HG03521 (cell line): ENCODE measurements at regions not wholly inside any gene's neighbourhood (a gene's known extent, or its start where the extent isn't known, plus 50 kb on each side); places are given as distances from the start of the nearest gene placed in this dataset.

ENCODE experiments used
- ATAC-seq: cut with Tn5 transposase; IDR thresholded peaks from one replicate; pipeline ENCODE4 v1.9.1; 2021; ENCODE audit warnings: mild to moderate bottlenecking, moderate library complexity; ENCODE audit not compliant: unreplicated experiment

DNA sequence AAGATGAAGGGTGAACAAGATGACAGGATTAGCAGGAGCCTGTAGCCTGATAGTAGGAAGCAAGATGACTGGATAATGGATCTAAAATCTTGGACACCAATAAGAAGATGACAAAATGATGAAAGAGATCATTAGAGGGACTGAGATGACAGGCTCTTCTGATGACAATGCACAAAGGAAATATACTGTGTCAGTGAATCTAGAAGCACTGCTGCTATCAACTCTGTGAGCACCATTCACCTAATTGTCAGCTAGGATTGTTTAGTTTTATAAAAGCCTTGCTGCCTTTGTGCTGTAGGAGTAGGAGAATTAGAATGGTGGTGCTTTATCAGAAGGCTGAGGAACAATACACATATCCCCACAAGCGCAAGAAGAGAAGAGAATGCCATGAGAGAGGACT is 1127.8 kb downstream of the DTWD2 start:
- no peak for ATAC-seq

DNA sequence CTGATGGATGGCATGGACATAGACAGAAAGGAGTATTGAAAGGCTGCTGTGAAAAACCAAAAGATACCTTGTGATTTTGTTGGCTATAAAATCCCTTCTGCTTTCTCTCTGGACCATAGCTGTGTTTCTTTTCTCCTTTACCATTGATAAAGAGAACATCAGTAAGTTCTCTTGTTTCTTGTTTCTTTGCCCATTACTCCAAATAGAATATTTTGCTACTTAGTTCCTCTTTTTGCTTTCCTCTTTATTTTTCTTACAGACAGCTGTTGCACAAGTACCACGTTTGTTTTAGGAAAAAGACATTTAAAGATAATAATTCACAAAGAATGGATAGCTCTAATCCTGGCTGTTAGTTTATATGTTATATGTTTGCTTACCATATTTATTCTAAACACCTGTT is 1129.2 kb downstream of the DTWD2 start:
- no peak for ATAC-seq

DNA sequence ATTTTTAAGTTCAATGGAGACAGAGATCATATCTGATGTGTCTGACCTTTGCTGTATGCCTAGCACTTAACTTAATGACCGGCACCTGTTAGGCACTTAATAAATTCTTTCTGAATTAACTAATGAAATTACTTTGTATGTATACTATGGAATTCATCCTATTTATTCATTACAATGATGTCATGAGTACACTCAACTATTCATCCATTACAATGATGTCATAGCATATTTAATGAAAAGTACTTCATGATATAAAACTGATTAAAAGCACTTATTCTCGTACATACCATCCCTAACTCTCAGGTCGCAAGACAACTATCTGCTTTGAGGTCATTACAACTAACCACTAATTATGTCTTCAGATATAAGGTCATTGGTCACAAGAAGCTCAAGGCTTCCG is 1131.6 kb downstream of the DTWD2 start:
- ATAC-seq: no peak

DNA sequence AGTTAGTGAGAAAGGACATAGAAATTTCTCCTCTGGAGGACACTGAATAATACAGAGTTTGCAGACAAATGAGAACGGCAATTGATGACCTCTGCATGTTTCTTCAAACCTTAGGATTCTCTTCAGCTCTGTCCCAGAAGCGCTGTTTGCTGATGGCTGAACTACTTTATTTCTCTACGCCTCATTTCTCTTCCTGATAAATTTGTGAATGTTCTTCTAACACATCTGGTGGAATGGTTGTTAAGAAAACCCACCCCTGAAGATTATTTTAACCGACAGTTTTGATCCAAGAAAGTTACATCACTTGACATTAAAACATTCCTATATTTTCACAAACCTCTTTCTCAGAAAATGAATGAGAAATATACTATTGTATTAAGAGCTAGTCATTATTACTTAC is 1150.6 kb downstream of the DTWD2 start:
- no peak for ATAC-seq

DNA sequence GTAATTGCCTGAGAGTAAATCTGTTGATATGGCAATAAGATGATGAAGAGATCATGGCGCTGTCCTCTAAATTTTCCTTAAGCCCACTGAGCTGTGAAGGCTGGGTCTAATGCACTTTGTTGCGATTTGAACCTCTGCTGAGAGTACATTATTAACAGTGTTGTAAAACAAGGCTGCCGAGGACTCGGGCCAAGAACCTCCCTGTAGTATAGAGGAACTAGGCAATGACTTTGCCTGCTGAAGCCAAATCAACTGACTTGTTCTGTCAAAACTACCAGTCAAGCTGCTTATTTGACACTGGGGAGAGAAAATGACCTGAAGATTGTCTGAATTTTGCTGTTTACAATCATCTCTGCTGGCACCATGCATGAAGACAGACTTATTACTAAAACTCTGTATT is 1154.7 kb downstream of the DTWD2 start:
- ATAC-seq: no peak

DNA sequence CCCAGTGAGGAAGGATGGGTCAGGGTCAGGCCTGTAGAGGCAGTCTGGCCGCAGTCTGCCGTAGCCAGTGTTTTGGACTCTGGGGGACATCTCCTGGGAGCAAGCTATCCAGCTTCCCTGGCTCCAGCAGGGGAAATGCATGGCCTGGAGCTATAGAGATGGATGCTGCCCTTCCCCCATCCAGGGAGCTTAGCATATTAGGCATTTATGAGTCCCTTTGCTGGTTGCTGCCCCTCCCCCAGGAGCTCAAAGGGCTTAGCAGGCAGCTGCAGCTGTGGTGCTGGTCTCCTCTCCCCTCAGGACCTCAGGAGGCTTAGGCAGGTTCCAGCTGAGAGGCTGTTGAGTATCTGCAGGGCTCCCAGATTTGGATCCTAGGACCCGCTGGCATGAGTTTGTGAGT is 1158.7 kb downstream of the DTWD2 start:
- ATAC-seq: no peak

DNA sequence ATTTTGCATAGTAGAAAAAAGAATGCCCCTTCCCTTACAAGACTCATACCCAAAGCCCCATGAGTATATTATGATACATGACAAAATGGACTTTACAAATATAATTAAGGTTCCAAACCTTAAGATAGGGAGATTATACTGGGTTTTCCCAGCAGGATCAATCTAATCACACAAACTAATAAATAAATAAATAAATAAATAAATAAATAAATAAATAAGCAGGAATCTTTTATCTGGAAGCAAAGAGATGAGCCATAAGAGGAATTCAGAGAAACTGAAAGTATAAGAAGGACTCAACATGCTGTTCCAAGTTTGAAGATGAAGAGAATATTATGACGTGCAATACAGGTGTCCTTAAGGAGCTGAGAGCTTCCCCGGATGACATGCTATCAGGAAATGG is 1174.5 kb downstream of the DTWD2 start:
- ATAC-seq: no peak

DNA sequence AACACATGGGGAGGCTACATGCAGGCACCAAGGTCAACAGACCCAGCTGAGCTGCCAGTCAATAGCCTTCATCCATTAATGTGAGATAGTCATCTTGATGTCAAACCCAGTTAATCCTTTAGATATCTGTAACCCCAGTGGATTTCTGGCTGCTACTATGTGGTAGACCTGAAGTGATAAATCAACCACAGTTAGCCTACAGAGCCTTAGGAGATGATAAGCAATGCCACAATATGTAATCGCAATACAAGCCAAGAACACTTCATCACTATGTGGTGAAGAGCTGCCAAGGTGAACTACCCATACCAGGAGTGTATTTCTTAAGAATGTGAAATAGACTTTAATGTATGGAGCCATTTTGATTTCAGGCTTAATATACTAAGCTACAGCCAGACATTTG is 1175.5 kb downstream of the DTWD2 start:
- no peak for ATAC-seq

DNA sequence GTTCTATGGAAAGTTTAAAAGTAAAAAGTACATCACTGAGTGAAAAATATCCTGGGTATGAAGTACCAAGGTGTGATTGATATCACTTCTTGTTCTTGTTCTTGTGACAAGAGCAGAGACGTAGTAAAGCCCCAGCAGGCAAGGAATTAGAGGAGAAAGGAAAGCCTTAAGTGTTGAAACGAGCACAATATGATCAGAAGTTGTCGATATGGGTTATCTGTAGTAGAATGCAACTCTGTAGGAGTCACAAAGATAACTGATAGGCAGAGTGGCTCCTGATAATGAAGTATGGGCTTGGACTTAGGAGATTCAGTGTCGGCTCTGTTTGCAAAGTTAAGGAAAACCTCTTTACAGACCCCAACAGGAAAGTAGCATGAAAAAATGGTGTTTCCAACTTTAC is 1179.1 kb downstream of the DTWD2 start:
- no peak for ATAC-seq

DNA sequence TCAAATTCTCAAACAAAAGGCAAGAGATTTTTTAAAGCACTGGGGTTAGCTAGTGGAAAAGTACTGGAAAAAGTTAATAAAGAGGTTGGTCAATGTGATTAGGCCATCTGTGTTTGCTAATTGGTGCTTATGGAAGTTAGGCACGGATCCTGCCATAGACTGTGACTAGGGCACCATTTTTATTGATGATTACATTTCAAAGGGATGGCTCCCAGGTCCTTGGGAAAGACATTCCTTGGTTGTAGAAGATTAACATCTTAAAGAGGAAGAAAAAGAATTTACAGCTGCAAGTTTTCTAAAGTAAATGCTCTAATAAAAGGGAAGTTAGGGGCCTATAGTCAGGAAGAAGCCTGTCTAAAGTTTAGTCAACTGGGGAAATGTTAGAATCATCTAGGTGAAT is 1183.3 kb downstream of the DTWD2 start:
- ATAC-seq: no peak

DNA sequence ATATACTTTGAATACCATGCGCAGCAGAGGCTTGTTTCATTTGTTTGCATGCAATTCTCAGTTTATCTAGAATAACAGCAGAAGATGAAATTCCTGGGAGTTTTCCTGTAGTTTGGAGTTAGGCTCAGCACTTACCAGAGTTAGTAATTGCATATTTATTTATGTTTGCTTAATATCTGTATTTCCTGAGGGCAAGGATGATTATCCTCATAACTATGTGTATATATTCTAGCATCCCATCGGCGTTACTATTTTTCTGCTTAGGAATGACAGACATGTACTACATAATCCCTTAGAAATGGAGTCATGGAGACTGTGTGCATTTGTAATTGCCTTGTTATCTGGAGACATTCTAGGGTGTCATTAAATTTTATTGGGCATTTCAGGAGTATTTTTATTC is 1184.8 kb downstream of the DTWD2 start:
- no peak for ATAC-seq

DNA sequence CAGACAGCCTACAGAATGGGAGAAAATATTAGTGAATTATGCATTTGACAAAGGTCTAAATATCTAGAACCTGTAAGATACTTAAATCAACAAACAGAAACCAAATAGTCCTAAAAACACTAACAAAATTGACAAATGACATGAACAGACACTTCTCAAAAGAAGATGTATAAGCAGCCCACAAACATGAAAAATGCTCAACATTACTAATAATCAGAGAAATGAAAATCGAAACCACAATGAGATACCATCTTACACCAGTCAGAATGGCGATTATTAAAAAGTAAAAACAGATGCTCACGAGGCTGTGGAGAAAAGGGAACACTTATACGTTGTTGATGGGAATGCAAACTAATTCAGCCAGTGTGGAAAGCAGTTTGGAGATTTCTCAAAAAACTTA is 1186.8 kb downstream of the DTWD2 start:
- ATAC-seq: no peak

DNA sequence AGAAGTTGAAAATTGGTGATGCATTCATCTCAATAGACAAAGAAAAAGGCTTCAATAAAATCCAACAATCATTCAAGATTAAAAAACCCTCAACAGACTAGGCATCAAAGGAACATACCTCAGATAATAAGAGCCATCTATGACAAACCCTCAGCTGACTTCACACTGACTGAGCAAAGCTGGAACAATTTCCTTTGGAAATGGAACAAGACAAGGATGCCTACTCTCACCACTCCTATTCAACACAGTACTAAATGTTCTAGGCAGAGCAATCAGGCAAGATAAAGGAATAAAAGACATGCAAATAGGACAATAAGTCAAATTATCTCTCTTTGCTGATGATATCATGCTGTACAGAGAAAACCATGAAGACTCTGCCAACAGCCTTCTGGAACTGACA is 1188.1 kb downstream of the DTWD2 start:
- ATAC-seq: no peak

DNA sequence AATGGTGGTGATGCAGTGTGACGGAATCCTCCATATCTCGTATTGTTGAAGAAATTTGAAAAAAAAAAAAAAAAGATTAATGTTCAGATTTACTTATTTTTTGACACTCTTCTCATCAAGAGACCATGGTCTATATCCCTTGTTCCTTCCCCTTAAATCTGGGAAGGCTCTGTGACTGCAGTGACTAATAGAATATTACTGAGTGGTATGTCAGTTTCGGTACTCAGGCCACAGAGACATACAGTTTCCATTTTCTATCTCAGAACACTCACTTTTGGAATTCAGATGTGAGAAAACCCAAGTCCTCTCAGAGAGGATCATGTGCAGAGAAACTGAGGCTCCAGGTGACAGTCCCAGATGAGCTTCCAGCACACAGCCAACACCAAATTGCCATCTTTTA is 1193.5 kb downstream of the DTWD2 start:
- no peak for ATAC-seq

DNA sequence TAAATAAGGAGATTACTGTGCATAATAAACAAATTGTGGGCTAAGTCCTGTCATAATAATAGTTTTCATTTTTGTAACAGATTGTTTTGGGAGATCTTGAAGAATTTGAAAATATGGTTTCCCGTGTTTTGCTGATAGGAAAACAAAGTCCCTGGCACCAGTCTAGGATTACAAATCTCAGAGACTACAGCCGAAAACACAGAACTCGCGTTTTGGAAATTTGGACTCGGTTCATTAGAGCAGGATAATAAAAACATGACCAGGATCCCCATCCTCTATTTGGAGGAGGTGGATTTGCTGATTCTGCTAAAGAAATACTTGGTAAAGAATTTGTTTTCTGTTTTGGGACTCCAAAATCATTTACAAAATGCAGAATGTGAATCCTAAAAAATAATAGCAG is 1194.4 kb downstream of the DTWD2 start:
- ATAC-seq: no peak

DNA sequence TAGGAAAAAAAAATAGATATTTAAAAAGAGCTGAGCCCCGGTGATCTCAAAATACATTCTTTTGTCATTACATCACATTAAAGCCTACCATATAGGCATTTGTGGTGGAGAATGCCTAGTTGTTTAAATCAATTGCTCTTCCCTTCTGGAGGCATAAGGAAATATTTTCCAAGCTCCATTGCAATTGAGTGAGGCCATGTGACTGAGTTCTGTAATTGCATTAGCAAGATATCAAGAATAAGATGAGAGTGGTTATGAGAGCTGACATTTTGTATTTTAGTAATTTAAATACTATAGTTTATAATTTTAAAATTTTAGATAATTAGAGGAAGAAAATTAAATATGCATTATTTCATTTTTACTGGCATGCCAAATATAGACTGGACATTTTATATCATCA is 1195.9 kb downstream of the DTWD2 start:
- ATAC-seq: no peak

DNA sequence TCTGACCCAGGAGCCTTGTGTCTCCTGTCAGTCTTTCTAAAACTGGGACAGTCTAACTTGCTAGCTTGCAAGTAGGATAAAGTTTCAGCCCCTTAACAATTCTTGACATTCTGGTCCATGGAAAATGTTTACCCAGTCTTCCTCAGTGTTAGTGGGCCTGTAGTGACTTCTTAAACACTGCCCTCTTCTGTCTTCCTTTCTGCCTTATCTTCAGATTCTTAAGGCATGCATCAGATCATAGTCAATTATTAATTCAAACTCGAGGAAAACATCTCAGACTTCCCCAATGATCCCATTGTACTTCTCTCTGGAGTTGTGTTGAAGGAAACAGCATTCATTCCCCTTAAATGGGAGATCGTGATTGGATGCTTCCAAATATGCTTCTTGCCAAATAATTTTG is 1199.8 kb downstream of the DTWD2 start:
- no peak for ATAC-seq

DNA sequence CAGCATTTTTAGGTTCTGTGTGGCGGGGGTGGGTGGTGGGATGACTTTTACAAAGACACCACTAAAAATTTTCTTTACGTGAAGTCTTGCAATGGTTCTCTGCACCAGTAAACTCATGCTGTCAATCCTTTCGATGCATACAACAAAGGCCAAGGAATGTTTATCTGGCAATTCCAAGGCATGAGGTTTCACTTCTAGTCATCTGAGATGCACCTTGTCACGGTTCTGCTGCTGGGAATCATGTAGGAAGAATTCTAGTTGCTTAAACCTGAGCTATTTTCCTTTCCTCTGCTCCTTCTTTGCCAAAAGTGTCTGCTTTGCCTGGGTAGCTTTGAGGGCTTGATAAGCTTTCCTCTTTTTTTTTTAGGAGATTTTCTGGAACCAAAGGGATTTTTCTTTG is 1204.5 kb upstream of the SEMA6A start:
- no peak for ATAC-seq

DNA sequence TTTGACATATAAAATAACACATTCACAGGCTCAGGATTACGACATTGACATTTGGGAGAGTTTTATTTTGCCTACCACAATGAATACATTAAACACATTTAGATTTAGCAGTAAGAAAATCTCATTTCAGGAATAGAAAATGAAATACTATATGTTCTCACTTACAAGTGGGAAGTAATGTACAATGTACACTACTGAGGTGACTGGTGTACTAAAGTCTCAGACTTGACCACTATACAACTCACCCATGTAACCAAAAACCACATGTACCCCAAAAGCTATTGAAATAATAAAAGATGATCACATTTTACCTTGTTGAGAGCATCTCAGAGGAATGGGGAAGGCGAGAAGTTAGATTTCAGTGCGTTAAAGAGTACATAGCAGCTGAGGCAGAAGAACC is 1202.4 kb upstream of the SEMA6A start:
- ATAC-seq: peak; percentile 70

DNA sequence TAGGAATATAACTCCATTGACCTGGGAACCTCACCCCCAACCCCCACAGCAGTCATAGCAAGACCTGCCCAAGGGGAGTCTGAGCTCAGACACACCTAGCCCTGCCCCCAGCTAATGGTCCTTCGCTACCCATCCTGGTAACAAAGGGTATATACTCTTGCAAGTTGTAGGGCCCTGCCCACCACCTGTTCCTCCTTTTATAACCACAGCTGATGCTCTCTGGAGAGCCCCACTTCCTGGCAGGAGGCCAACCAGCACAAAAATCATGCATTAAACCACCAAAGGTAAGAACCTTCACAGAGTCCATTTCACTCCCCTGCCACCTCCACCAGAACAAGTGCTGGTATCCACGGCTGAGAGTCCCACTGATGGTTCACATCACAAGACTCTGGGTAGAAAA is 1195.3 kb upstream of the SEMA6A start:
- no peak for ATAC-seq

DNA sequence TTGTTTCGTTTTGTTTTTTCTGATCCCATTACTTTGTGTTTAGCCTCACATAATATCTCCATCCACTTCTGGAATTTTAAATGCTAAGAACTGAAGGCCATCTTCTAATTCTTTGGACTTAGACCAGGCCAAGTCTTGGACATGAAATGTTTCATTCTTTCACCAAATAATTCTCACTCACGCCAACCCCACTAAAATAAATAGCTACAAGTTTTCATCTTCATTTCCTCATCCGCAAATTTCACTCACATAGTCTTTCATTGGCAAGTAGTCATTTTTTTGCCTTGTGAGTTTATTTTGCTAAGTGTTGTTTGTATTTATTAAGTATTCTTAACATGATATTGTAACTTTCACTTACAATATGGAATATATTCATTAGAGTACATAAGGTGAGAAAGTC is 1188.6 kb upstream of the SEMA6A start:
- ATAC-seq: no peak

DNA sequence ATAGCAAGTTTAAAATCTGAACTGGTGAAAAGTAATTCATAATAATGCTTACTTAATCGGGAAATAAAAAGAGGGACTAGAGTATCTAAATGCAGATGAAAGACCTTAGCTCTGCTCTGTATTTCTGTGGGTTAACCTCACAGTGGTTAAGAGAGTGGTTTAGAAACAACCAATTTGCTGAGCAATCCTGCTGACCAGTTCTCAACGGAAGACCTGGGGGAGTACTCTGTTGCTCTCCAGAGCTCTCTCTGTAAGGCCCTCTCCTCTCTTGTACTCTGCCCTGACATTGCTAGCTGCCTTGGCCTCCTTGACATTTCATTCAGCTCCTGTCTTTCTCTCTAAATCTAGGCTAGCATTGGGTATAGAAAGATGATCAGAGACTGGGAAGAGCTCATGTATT is 1186.6 kb upstream of the SEMA6A start:
- no peak for ATAC-seq

DNA sequence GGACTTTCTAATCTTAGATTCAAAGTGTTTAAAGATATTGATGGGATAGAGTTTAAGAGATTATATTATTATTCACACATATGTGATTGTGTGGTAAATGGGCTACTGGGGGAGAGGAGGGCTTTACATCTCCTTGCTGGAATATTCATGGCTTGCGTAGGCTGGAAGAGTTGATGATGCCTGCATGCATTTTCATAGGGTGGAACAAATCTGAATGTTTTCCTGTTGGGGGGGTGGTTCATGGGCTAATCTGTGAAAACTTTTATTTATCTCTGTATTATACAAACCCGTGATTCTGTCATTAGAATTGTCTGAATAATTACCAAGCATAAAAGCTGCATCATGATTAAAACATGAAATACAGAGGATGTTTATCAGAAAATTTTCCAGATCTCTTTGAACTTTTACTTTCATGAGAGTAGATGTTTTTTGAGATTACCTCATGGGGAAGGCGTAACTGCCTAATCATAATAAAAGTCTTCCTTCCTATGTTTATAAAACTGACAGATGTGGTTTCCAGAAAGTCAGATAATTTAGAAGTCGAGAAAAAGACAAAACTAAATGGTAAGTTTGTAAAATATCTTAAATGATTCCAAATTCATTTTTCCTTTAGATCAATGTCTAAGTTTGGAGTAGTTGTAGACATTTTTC is 1185.4 kb upstream of the SEMA6A start:
- ATAC-seq: no peak

DNA sequence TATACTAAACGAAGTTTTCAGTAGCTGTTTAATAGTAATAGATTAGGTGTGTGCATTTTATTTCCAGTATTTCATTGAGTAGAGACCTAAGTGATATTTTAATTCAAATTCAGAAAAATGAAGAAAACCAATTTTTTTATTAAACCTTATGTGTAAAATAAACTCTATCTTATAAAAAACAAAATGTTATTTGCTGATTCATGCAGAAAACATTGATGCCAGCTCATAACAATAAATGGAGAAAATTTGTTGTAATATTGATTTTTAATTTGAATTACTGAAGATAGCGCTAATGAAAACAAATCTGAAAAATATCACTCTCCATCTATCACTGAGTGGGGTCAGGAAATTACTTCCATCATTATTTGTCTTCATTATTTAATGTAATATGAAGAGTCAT is 1177.8 kb upstream of the SEMA6A start:
- no peak for ATAC-seq
